GM20000 (cell line): ENCODE measurements at regions not wholly inside any gene's neighbourhood (a gene's known extent, or its start where the extent isn't known, plus 50 kb on each side); places are given as distances from the start of the nearest gene placed in this dataset.
"Not testable (repeated sequence)": the region's sequence is repeated elsewhere in the genome, so short reads cannot be mapped to it uniquely, and the experiment has no call there.

Experiments used
- DNase-seq: peaks from one replicate; pipeline ENCODE4 v3.0.0; 2012; ENCODE audit warnings: low spot score
- CTCF ChIP-seq: IDR thresholded peaks from 2 replicates; pipeline ENCODE4 v1.5.1; 2012; ENCODE audit warnings: mild to moderate bottlenecking, control low read depth; ENCODE audit errors: extremely low read depth, missing control alignments

GRCh38 chr4:124065936-124066335 lies 646.6 kb downstream of the ANKRD50 start:
- no peak for TF ChIP-seq CTCF
- DNase-seq, result no peak

GRCh38 chr4:124066595-124066994 lies 645.9 kb downstream of the ANKRD50 start:
- DNase-seq, result no peak
- TF ChIP-seq CTCF, result no peak

- TF ChIP-seq CTCF, result no peak
- DNase-seq, result no peak
Measured at GRCh38 chr4:124067046-124067445, 645.5 kb downstream of the ANKRD50 start.

GRCh38 chr4:124070688-124071484 lies 641.6 kb downstream of the ANKRD50 start:
- no peak for DNase-seq
- TF ChIP-seq CTCF, result no peak

- not testable (repeated sequence) for DNase-seq
Measured at GRCh38 chr4:124075276-124075675, 637.3 kb downstream of the ANKRD50 start.

GRCh38 chr4:124079174-124079780 lies 633.3 kb downstream of the ANKRD50 start:
- TF ChIP-seq CTCF, result no peak
- no peak for DNase-seq

- TF ChIP-seq CTCF, result no peak
- DNase-seq, result no peak
Measured at GRCh38 chr4:124083711-124084110, 628.8 kb downstream of the ANKRD50 start.

- no peak for DNase-seq
- TF ChIP-seq CTCF, result no peak
Measured at GRCh38 chr4:124085561-124086180, 626.9 kb downstream of the ANKRD50 start.
